Fibroblast of lung (primary cell): ENCODE measurements at regions not wholly inside any gene's neighbourhood (a gene's known extent, or its start where the extent isn't known, plus 50 kb on each side); places are given as distances from the start of the nearest gene placed in this dataset.

Source experiments
- DNase-seq, 2 donors: peaks; one replicate each; pipeline versions ENCODE4 v3.0.0 to v3.0.0-alpha.2; 2010; ENCODE audit warnings: low read depth in 2 of 2
- H2AFZ ChIP-seq: 2 replicates; pipeline ENCODE4 v1.5.1; 2012; ENCODE audit warnings: low read length, control low read depth, inconsistent platforms
- H3K27ac ChIP-seq: 2 replicates; pipeline ENCODE4 v1.5.1; 2011; ENCODE audit warnings: low read length, control low read depth; ENCODE audit not compliant: insufficient read depth
- H3K27me3 ChIP-seq: 2 replicates; pipeline ENCODE4 v1.5.1; 2011; ENCODE audit warnings: mild to moderate bottlenecking, low read length; ENCODE audit not compliant: control insufficient read depth, insufficient read depth
- H3K36me3 ChIP-seq: 2 replicates; pipeline ENCODE4 v1.5.1; 2011; ENCODE audit warnings: low read length; ENCODE audit not compliant: control insufficient read depth, insufficient read depth
- H3K4me1 ChIP-seq: 2 replicates; pipeline ENCODE4 v1.5.1; 2011; ENCODE audit warnings: low read length; ENCODE audit not compliant: control insufficient read depth, insufficient read depth; ENCODE audit errors: extremely low read depth
- H3K4me2 ChIP-seq: 2 replicates; pipeline ENCODE4 v1.5.1; 2011; ENCODE audit warnings: low read length, control low read depth; ENCODE audit not compliant: insufficient read depth; ENCODE audit errors: extremely low read depth
- H3K4me3 ChIP-seq, 4 experiments: fragments of 200-600 bp in 1 of 4; sonication (generic) in 1 of 4; replicated peaks in 1 of 4; 2 replicates each; pipeline ENCODE4 v1.5.1; 2011 to 2016; ENCODE audit warnings: low read length in 4 of 4, low read depth in 3 of 4, mild to moderate bottlenecking in 3 of 4, control low read depth in 2 of 4, inconsistent platforms in 1 of 4, mixed read lengths in 1 of 4; ENCODE audit not compliant: insufficient read depth in 1 of 4; ENCODE audit errors: control extremely low read depth in 1 of 4
- H3K79me2 ChIP-seq: 2 replicates; pipeline ENCODE4 v1.5.1; 2012; ENCODE audit warnings: mild to moderate bottlenecking, low read length, inconsistent platforms; ENCODE audit not compliant: control insufficient read depth, insufficient read depth
- H3K9ac ChIP-seq: 2 replicates; pipeline ENCODE4 v1.5.1; 2011; ENCODE audit warnings: mild to moderate bottlenecking, low read length, control low read depth; ENCODE audit not compliant: insufficient read depth
- H3K9me3 ChIP-seq: 2 replicates; pipeline ENCODE4 v1.5.1; 2012; ENCODE audit warnings: low read depth, low read length; ENCODE audit not compliant: control insufficient read depth, insufficient read depth
- H4K20me1 ChIP-seq: 2 replicates; pipeline ENCODE4 v1.5.1; 2011; ENCODE audit warnings: low read length; ENCODE audit not compliant: control insufficient read depth, insufficient read depth; ENCODE audit errors: extremely low read depth
- EZH2 ChIP-seq: IDR thresholded peaks from 2 replicates; pipeline ENCODE4 v1.5.1; 2012; ENCODE audit warnings: low read length, control low read depth, mild to moderate bottlenecking; ENCODE audit errors: missing control alignments
- TF ChIP-seq, protein P1 (sequence below), 2 donors: IDR thresholded peaks in 1 of 2; conservative IDR thresholded peaks in 1 of 2; 1 replicate in 1 of 2; 2 replicates in 1 of 2; pipeline ENCODE4 v1.5.1; 2011 to 2012; ENCODE audit warnings: low read length in 2 of 2, control low read depth in 1 of 2, inconsistent platforms in 1 of 2, low read depth in 1 of 2, mild to moderate bottlenecking in 1 of 2

DNA sequence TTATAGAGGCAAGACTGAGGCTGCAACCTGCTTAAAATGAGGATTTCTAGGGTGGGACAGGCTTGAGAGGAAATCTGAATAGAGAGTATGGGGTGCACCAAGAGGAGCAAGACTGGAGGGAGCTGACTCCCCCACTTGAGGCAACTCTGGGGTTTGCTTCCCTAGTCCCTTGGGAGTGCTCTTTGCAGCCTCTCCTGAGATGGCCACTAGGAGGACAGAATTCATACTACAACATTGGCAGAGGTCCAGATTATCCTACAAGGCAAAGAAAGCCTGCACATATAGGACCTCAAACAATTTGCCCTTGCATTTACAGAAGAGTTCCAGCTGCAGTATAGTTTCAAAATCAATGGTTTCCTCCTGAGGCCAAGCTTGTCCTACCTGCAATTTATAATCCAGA is 830.9 kb downstream of the TECRL start:
- DNase-seq: no peak

DNA sequence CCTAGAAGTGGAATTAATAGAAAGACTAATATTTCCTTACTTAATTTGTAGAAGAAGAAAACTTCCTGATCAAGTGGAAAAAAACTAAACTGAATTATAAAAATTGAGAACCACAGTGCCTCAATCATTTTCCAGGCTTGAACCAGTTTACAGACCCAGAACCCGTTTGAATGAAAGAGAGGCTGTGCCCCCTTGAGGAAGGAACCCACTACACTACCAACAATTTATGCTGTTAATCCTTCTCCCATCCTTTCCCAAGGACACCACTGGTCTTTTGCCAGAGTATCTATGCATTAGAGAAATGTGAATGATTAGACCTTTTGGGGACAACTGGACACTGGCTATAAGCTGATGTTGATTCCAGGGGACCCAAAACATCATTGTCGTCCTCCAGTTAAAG is 842.6 kb downstream of the TECRL start:
- Histone ChIP-seq H3K4me2 (no peak overlapping the region), H4K20me1 (no peaks in the 10 kb centered on the region), H3K36me3 (no peaks in the 10 kb centered on the region), H3K27ac (no peak overlapping the region), H3K4me1 (no peaks in the 10 kb centered on the region), H3K9me3 (no peaks in the 10 kb centered on the region), H3K27me3 (no peaks in the 10 kb centered on the region), H2AFZ (no peak overlapping the region), H3K79me2 (no peaks in the 10 kb centered on the region), H3K9ac (no peak overlapping the region), H3K4me3 (no peak overlapping the region)
- DNase-seq: no peak
- TF ChIP-seq, protein P1, sequence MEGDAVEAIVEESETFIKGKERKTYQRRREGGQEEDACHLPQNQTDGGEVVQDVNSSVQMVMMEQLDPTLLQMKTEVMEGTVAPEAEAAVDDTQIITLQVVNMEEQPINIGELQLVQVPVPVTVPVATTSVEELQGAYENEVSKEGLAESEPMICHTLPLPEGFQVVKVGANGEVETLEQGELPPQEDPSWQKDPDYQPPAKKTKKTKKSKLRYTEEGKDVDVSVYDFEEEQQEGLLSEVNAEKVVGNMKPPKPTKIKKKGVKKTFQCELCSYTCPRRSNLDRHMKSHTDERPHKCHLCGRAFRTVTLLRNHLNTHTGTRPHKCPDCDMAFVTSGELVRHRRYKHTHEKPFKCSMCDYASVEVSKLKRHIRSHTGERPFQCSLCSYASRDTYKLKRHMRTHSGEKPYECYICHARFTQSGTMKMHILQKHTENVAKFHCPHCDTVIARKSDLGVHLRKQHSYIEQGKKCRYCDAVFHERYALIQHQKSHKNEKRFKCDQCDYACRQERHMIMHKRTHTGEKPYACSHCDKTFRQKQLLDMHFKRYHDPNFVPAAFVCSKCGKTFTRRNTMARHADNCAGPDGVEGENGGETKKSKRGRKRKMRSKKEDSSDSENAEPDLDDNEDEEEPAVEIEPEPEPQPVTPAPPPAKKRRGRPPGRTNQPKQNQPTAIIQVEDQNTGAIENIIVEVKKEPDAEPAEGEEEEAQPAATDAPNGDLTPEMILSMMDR (conservative IDR thresholded peaks at IDR 0.05 in 1 of 2, IDR thresholded peaks at IDR 0.05 in 1 of 2; ENCODE audit: low read depth in 1 of 2, low read length in 2 of 2): no peak
- no peak for TF ChIP-seq EZH2

More for the DNA sequence above, 830.9 kb downstream of the TECRL start:
- Histone ChIP-seq H3K27ac (no peak overlapping the region), H3K9ac (no peak overlapping the region), H3K4me3 (no peak overlapping the region), H3K27me3 (no peaks in the 10 kb centered on the region), H3K9me3 (no peaks in the 10 kb centered on the region), H4K20me1 (no peaks in the 10 kb centered on the region), H3K36me3 (no peaks in the 10 kb centered on the region), H3K4me2 (no peak overlapping the region), H3K4me1 (no peaks in the 10 kb centered on the region), H2AFZ (no peak overlapping the region), H3K79me2 (no peaks in the 10 kb centered on the region)
- no peak for TF ChIP-seq EZH2
- TF ChIP-seq, protein P1 (conservative IDR thresholded peaks at IDR 0.05 in 1 of 2, IDR thresholded peaks at IDR 0.05 in 1 of 2; ENCODE audit: low read depth in 1 of 2, low read length in 2 of 2): no peak

DNA sequence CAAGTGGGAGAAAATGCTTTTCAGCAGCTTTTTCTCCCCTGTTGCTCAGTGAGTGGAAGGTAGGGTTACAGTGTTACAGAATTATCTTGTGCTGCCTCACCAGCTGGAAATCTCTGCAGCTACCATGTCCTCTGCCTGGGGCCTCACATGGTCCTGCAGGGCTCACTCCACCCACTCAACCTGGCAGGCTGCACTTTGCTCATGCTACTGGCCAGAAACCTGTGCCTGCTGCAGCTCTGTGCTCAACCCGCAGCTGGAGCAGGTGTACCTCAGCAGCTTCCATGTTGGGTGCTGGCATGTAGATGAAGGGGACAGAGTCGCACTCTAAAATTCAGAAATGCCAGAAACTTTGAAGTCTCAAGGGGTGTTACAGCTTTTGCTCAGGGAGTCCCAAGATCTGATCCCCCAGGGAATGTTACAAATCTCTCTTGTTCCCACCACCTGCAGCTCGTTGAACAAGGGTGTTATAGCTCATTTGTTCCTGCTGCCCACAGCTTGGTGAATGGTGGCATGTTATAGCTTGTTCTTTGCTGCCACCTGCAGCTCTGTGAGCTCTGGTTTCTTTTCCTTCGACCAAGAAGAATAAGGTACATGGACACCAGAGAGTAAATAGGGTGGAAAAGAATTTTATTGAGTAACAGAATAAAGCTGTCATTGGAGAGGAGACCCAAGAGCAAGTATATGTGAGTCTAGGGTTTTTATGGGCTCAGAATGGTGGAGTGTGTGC is 845.8 kb downstream of the TECRL start:
- Histone ChIP-seq H3K79me2 (no peaks in the 10 kb centered on the region), H3K27me3 (no peaks in the 10 kb centered on the region), H3K36me3 (no peaks in the 10 kb centered on the region), H3K27ac (no peak overlapping the region), H3K4me2 (no peak overlapping the region), H3K4me1 (no peaks in the 10 kb centered on the region), H3K4me3 (no peak overlapping the region), H3K9me3 (no peaks in the 10 kb centered on the region), H4K20me1 (no peaks in the 10 kb centered on the region), H3K9ac (no peak overlapping the region), H2AFZ (no peak overlapping the region)
- no peak for DNase-seq
- TF ChIP-seq, protein P1 (conservative IDR thresholded peaks at IDR 0.05 in 1 of 2, IDR thresholded peaks at IDR 0.05 in 1 of 2; ENCODE audit: low read depth in 1 of 2, low read length in 2 of 2): no peak
- no peak for TF ChIP-seq EZH2
